GM23338 (cell line): ENCODE measurements at regions not wholly inside any gene's neighbourhood (a gene's known extent, or its start where the extent isn't known, plus 50 kb on each side); places are given as distances from the start of the nearest gene placed in this dataset.

Experiments
- ATAC-seq: fragments of 200-7000 bp; cut with Tn5 transposase; 3 replicates; pipeline ENCODE4 v1.9.1; 2020
- DNase-seq: peaks from one replicate; pipeline ENCODE4 v3.0.0-alpha.2; 2015; ENCODE audit warnings: low spot score
- H2AFZ ChIP-seq: fragments of 200-600 bp; sonication (generic); 2 replicates; pipeline ENCODE4 v1.8.0; 2016; ENCODE audit warnings: antibody characterized with exemption, mild to moderate bottlenecking, moderate library complexity
- H3F3A ChIP-seq: fragments of 200-600 bp; sonication (generic); replicated peaks from 2 replicates; pipeline ENCODE4 v1.8.0; 2017; ENCODE audit warnings: antibody characterized with exemption, mixed run types, low read depth
- H3K27ac ChIP-seq: fragments of 200-600 bp; sonication (generic); 2 replicates; pipeline ENCODE4 v1.6.1; 2016; ENCODE audit warnings: low read depth
- H3K27me3 ChIP-seq: fragments of 200-600 bp; sonication (generic); 2 replicates; pipeline ENCODE4 v1.8.0; 2016; ENCODE audit warnings: mild to moderate bottlenecking, mixed run types, moderate library complexity; ENCODE audit not compliant: insufficient read depth
- H3K36me3 ChIP-seq: fragments of 200-600 bp; sonication (generic); 2 replicates; pipeline ENCODE4 v1.8.0; 2016; ENCODE audit warnings: mild to moderate bottlenecking; ENCODE audit not compliant: insufficient read depth
- H3K4me1 ChIP-seq: fragments of 200-600 bp; sonication (generic); 2 replicates; pipeline ENCODE4 v1.8.0; 2016; ENCODE audit warnings: mild to moderate bottlenecking, moderate library complexity; ENCODE audit not compliant: insufficient read depth
- H3K4me2 ChIP-seq: fragments of 200-600 bp; sonication (generic); 2 replicates; pipeline ENCODE4 v1.7.1; 2017; ENCODE audit warnings: mixed run types
- H3K4me3 ChIP-seq: fragments of 200-600 bp; sonication (generic); 2 replicates; pipeline ENCODE4 v1.6.1; 2016; ENCODE audit warnings: mixed run types
- H3K79me2 ChIP-seq: fragments of 200-600 bp; sonication (generic); replicated peaks from 2 replicates; pipeline ENCODE4 v1.8.0; 2017; ENCODE audit warnings: mild to moderate bottlenecking; ENCODE audit not compliant: insufficient read depth
- H3K9me2 ChIP-seq: fragments of 200-600 bp; sonication (generic); 2 replicates; pipeline ENCODE4 v1.8.0; 2017; ENCODE audit not compliant: insufficient read depth
- H4K20me1 ChIP-seq: fragments of 200-600 bp; sonication (generic); replicated peaks from 2 replicates; pipeline ENCODE4 v1.8.0; 2017; ENCODE audit warnings: mild to moderate bottlenecking; ENCODE audit not compliant: insufficient read depth
- H3K27ac Mint-ChIP-seq: 2 replicates; pipeline ENCODE4 v1.8.0; 2020; ENCODE audit warnings: inconsistent platforms, mild to moderate bottlenecking, moderate library complexity, mixed read lengths
- H3K27me3 Mint-ChIP-seq: 3 replicates; pipeline ENCODE4 v1.8.0; 2022; ENCODE audit warnings: low read depth, mild to moderate bottlenecking, moderate library complexity, mixed read lengths, inconsistent platforms; ENCODE audit not compliant: insufficient read depth, poor library complexity
- H3K36me3 Mint-ChIP-seq: 3 replicates; pipeline ENCODE4 v1.8.0; 2021; ENCODE audit warnings: low read depth, mild to moderate bottlenecking, inconsistent platforms, moderate library complexity, mixed read lengths
- H3K4me1 Mint-ChIP-seq: 3 replicates; pipeline ENCODE4 v1.8.0; 2020; ENCODE audit warnings: mild to moderate bottlenecking, inconsistent platforms, mixed read lengths
- H3K4me3 Mint-ChIP-seq: 3 replicates; pipeline ENCODE4 v1.8.0; 2021; ENCODE audit warnings: moderate library complexity, mild to moderate bottlenecking, inconsistent platforms, mixed read lengths
- H3K9me3 Mint-ChIP-seq: 3 replicates; pipeline ENCODE4 v1.8.0; 2020; ENCODE audit warnings: moderate library complexity, mild to moderate bottlenecking, inconsistent platforms, mixed read lengths
- CREB1 ChIP-seq: fragments of 250-450 bp; sonication (Bioruptor Pico); IDR thresholded peaks from 2 replicates; pipeline ENCODE4 v1.5.0; 2020; ENCODE audit warnings: low read depth, mild to moderate bottlenecking, moderate library complexity
- CTCF ChIP-seq, 2 experiments: fragments of 200-600 bp in 1 of 2; sonication (generic) in 1 of 2; conservative IDR thresholded peaks; 2 replicates each; pipeline versions ENCODE4 v1.5.1 to v1.6.1; 2016 to 2017; ENCODE audit warnings: antibody characterized with exemption in 2 of 2, low read depth in 2 of 2, mild to moderate bottlenecking in 2 of 2, moderate library complexity in 1 of 2
- ETS1 ChIP-seq: IDR thresholded peaks from 2 replicates; pipeline ENCODE4 v1.6.1; 2016; ENCODE audit warnings: antibody characterized with exemption
- EZH2 ChIP-seq: fragments of 200-600 bp; sonication (generic); IDR thresholded peaks from one replicate; pipeline ENCODE4 v1.8.0; 2017; ENCODE audit warnings: antibody characterized with exemption, mild to moderate bottlenecking, low read depth; ENCODE audit not compliant: unreplicated experiment
- POLR2AphosphoS5 ChIP-seq: IDR thresholded peaks from 2 replicates; pipeline ENCODE4 v1.6.1; 2016; ENCODE audit warnings: antibody characterized with exemption, low read depth
- REST ChIP-seq: IDR thresholded peaks from one replicate; pipeline ENCODE4 v1.6.1; 2018; ENCODE audit warnings: antibody characterized with exemption; ENCODE audit not compliant: unreplicated experiment
- STAT1 ChIP-seq: IDR thresholded peaks from one replicate; pipeline ENCODE4 v1.6.1; 2016; ENCODE audit warnings: antibody characterized with exemption; ENCODE audit not compliant: unreplicated experiment
- ZNF114 ChIP-seq: fragments of 250-450 bp; sonication (Bioruptor Pico); IDR thresholded peaks from 2 replicates; pipeline ENCODE4 v1.5.0; 2020; ENCODE audit warnings: mild to moderate bottlenecking, moderate library complexity
- ZNF331 ChIP-seq: fragments of 250-450 bp; sonication (Bioruptor Pico); IDR thresholded peaks from 2 replicates; pipeline ENCODE4 v1.5.0; 2020; ENCODE audit warnings: low read depth, mild to moderate bottlenecking, moderate library complexity
- ZNF462 ChIP-seq: fragments of 250-450 bp; sonication (Bioruptor Pico); IDR thresholded peaks from 2 replicates; pipeline ENCODE4 v1.5.0; 2020; ENCODE audit warnings: mild to moderate bottlenecking, moderate library complexity

GRCh38 chr5:60136841-60137240, 243.3 kb upstream of the PDE4D start (continued):
- no peak for TF ChIP-seq CTCF (conservative IDR thresholded peaks at IDR 0.05; ENCODE audit: low read depth in 2 of 2)

GRCh38 chr5:60131504-60131903, 238.0 kb upstream of the PDE4D start:
- no peak overlapping the region for H3K4me3 ChIP-seq
- no peaks in the 10 kb centered on the region for H3K79me2 ChIP-seq
- no peak for ATAC-seq
- Mint-ChIP-seq H3K9me3 (no peaks in the 10 kb centered on the region), H3K4me3 (no peak overlapping the region), H3K4me1 (no peaks in the 10 kb centered on the region), H3K36me3 (no peaks in the 10 kb centered on the region), H3K27me3 (no peaks in the 10 kb centered on the region), H3K27ac (no peak overlapping the region)
- H3K36me3 ChIP-seq = no peaks in the 10 kb centered on the region
- no peaks in the 10 kb centered on the region for H3K4me1 ChIP-seq
- no peaks in the 10 kb centered on the region for H3K27me3 ChIP-seq
- H3K27ac ChIP-seq = no peak overlapping the region
- H4K20me1 ChIP-seq = no peaks in the 10 kb centered on the region
- H3K4me2 ChIP-seq = no peak overlapping the region
- TF ChIP-seq ETS1 (no peak), ZNF331 (CRISPR knock-in tag) (no peak), ZNF114 (no peak), CREB1 (CRISPR knock-in tag) (no peak), EZH2 (no peak), STAT1 (no peak), ZNF462 (CRISPR knock-in tag) (no peak), POLR2AphosphoS5 (no peak), REST (no peak), CTCF (conservative IDR thresholded peaks at IDR 0.05; ENCODE audit: low read depth in 2 of 2) (no peak)
- no peak for DNase-seq
- no peak overlapping the region for H2AFZ ChIP-seq
- no peaks in the 10 kb centered on the region; the same call in 1 of the 2 replicates for H3K9me2 ChIP-seq
- no peaks in the 10 kb centered on the region for H3F3A ChIP-seq
